GM18517 (cell line): ENCODE measurements at regions not wholly inside any gene's neighbourhood (a gene's known extent, or its start where the extent isn't known, plus 50 kb on each side); places are given as distances from the start of the nearest gene placed in this dataset.

Source experiments
- ATAC-seq: cut with Tn5 transposase; IDR thresholded peaks from one replicate; pipeline ENCODE4 v1.9.1; 2021; ENCODE audit warnings: mild to moderate bottlenecking, moderate library complexity; ENCODE audit not compliant: unreplicated experiment

DNA sequence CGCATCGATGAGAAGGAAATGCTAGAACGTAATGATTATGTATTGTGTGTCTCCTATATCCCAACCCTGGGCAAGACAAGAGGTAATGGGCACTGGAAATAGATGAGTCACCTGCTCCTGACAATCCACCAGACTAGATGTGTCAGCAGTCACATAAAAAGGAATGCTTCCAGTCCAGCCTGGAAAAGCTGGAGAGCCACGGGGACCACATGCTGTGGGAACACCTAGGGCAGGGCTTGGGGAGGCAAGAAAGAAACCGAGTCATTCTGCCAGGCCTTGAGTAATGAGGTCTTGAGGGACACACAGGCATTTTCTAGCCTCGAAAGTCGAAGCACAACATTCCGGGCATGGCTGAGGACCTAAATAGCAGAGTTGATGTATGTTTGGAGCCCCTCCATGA lies 716.7 kb upstream of the TMEM132C start:
- ATAC-seq, result no peak

DNA sequence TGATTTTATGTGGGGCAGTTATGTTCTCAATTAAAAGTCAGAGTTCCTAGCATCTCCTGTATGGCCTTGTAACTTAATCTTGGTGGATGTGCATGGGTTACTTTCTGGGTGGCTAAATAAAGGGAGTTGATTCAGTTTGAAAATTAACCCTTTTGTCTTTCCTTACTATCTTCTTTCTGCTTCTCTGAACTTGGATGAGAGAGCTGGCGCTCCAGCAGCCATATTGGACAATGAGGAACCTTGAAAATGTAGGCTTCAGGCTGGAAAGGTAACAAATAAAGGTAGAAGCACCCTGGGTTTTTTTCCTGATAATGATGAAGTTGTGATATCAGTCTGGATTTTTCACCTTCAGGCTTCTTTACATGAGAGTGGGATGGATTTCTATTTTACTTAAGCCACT lies 714.1 kb upstream of the TMEM132C start:
- ATAC-seq, result no peak

DNA sequence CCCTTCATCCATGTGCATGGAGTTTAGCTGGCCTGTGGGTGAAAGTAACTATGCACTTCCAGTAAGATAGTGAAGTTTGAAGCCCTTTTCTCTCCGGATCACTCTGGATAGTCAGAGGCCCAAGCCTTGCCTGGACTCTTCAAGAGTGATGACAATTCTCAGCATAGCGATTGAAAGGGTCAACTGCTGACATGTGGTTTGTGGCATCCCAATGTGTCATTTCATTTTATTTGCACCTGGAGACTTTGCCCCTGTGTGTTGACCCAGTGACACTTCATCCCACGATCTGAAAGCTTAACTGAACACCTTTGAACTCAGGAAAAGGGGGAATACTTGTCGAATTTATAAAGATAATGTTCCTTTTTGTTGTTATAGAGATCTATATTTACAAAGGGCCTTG lies 711.9 kb upstream of the TMEM132C start:
- ATAC-seq, result no peak

DNA sequence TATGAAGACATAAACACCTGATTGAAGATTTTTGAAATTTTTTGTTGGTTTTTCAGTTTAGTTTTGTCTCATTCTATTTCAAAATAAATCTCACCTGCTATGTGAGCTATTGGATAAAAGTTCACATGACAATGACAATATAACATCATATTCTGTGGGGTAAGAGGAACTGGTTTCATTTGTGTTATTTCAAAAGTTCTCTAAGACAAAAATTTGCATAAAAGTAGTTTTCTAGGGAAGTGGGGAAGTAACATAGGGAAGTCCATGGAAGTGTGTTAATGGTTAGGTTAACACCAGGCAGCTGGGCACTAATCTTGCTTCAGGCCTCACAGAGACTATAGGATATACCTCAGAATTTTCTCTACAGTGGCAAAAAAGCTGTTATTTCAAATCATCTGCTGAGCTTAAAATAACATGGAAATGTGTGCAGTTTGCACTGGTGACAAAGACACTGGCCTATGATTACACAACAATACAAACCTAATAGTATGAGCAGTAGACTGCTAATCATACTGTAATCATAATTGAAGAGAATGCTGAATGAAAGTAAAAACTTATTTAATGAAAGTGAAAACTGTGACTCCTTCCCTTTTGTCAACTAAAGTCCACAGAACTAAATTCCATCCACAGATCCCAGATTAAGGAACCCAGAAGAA lies 710.6 kb upstream of the TMEM132C start:
- no peak for ATAC-seq

DNA sequence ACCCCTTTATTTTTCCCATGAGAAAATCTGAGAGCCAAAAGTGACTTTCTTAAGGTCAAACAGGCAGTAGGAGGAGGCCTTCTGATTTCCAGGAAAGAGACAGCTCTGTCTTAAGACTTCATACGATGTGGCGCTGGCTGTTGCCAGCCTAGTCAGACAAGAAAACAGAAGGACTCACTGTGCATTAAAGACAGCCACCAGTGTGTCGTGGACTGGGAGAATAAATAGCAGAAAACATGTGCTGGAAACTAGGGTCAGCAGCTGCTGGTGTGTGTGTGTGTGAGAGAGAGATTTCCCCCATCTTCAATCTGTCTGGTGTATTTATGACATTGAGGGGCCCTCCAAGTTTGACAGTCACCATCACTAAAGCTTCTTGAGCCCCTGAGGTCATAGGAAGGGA lies 708.6 kb upstream of the TMEM132C start:
- no peak for ATAC-seq

DNA sequence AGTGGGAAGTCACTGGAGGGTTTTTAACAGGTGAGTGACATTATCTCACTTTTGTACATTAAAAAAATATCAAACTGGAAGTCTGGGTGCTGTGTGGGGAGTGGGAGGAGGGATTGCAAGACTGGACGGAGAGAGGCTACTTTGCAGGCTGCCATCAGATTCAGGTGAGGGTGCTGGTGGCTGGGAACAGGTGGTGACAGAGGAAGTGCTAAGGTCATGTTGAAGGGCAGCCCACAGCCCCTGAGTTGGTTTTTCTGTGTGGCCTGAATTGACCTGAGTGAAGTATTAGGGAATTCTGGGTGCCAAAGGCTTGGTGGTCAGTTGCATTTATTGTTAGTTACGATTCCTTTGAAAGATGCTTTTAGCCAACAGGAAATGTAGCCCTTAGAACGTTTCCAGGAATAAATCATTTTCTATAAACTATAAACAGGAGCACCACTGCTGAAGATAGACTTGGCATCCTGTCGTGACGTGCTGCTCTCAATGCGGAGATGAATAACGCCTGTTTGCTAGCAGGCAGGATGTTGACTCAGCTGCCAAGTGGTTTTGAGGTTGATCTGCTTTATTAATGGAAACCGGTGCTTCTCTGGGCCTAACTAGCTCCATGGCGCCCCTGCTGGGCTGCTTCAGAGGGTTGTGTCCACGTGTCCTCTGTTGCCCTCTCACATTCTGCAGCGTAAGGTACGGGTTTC lies 707.5 kb upstream of the TMEM132C start:
- peak; percentile 74 for ATAC-seq

DNA sequence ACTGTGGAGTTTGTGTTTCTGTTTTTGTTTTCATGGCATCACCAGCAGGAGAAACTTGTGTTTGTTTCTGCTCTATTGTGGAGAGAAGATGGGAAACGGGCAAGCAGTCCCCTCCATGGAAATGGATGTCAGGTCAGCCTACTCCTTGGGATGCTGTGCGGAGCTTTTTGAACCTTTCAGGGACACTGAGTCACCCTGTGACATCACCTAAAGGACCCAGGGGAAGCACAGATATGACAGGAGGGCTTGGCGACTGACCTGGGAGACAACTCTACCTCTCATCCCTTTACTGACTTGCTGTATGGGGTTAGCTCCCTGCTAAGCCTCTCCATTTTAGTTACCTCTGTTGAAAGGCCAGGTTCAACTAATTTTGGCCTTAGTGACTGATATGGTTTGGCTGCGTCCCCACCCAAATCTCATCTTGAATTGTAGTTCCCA lies 706.9 kb upstream of the TMEM132C start:
- ATAC-seq, result no peak

DNA sequence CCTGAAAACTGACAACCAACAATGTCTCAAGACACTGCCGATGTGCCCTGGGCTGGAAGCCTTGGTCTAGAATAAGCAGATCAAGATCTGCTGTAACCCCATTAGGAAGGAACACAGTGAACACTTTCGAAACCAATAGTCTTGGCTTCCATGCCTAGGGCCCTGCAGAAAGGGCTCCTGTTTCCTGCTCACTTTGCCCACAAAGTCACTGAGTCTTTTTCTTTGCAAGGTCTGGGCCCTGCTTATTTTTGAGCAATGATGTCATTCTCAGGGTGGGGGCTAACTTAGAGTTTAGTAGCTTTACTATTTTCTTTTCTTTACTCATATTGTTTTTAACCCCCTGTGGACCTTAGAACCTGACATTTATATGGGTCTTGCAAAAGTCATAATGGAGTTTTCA lies 704.2 kb upstream of the TMEM132C start:
- ATAC-seq, result no peak

DNA sequence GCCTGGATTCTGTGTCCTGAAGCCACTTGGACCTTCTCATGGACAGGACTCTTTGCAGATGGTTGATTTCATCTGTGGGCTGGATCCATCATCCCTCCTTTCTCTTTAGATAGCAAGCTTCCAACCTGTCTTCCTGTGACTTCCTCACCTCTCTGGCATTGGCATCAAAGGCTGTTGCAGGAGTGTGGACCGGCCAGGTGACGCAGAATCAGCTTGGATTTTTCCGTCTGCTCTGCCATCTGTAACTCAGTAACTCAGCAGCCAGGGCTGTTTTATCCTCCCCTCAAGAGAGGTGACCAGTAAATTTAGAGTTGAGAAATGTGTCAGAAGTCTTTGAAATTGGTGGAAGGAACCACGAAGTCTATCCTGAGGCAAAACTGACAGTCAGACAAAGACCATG lies 701.7 kb upstream of the TMEM132C start:
- no peak for ATAC-seq

DNA sequence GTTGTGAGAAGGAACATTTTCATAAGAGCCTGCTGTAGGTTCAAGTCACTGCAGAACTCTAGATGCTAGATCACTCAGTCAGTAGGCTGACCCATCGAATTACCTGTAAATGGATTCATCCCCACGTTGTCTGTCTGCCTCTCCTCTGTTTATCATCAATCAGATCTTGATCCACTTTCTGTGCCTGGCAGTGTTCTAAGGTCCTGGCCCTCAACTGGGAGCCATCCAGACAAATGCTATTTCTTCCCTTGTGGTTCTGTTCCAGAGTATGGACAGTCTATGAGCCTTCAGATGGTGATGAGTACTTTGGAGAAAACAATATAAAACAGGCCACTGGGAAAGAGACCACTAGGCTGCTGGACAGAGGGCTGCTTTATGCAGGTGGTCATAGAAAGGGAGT lies 699.4 kb upstream of the TMEM132C start:
- no peak for ATAC-seq

DNA sequence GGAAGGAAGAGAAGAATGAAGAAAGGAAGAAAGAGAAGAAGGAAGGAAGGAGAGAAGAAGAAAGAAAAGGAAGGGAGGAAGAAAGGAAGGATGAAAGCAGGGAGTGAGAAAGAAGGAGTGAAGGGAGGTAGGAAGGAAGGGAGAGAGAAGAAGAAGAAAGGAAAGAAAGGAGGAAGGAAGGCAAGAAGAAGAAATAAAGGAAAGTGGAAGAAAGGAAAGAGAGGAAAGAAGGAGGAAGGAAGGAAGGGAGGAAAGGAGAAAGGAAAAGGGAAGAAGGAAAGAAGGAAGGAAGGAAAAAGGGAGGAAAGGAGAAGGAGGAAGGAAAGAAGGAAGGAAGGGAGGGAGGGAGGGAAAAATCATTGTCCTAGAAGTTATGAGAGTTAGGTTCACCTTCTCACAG lies 696.6 kb upstream of the TMEM132C start:
- ATAC-seq, result no peak

DNA sequence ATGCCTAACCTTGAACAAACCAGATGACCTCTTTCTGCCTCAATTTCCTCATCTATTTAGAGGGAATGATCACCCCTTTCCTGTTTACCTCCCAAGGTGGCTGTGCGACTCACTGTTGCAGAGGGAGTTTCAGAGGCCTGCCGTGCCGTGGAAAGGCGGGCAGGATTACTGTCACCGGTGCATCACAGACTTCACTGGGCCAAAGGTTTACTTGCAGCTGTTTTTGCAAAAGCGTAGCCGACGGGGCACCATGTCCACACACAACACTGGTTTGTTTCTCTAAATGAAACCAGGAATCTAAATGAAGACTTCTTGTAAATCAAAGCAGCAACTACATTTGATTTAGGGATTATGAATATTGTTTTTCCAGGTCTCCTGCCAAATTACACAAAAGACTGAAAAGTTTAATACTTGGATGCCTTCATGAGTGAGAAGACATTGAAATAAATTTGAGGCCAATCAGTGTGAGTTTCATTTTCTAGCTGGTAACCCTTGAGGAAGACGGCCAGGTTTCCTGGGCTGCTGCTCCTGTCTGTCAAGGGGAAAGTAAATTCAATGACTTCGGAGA lies 696.1 kb upstream of the TMEM132C start:
- no peak for ATAC-seq

DNA sequence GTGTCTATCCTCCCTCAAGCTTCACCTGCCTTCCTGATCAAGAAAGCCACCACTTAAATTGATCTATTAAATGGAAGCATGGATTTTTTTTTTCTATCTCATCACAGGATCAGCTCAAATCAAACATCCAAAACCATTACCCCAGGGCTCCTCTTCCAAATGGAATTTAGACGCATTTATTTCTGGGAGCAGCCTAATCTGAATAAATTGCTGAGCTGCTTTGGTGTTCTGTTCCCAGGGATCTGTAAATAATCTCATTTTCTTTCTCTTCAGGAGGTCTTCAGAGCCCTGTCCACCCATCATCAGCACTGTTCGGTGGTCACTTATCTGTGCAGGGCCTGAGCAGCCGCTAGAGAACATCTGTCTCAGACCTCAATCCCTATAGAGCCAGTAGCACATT lies 695.4 kb upstream of the TMEM132C start:
- no peak for ATAC-seq

DNA sequence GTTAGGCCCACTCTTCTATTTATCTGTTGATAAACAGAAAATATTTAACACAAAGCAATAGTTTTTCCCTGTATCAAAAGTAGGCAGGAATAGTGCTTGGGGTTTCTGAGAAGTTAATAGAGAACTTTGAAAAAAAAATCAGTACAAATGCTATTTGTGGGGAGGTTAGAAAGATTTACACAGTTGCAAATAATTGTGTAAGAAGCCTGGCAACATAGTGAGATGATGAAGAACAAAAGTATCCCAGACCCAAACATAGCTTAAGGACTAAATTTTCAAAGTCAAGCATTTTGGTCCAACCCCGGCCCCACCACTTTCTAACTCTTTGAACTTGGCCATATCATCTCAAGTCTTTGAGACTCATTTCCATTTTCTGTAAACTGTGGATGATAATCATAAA lies 687.5 kb upstream of the TMEM132C start:
- ATAC-seq, result no peak

DNA sequence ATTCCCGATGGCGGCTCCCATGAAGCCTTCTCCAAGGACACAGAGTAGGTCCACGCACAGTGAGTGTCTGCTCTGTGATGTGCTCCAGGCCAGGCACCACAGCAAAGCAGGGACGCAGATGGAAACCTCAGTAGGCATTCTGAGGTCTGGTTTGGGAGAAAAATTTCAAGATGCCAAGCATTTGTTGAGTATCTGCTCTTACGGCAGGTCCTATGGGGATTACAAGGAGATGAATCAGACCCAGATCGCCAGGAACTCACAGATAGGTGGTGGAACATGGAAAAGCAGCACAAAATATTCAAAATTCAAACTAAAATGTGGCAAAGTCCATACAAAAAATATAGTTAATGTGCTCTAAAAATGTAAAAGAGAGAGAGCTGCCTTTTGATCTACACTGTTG lies 684.9 kb upstream of the TMEM132C start:
- no peak for ATAC-seq

DNA sequence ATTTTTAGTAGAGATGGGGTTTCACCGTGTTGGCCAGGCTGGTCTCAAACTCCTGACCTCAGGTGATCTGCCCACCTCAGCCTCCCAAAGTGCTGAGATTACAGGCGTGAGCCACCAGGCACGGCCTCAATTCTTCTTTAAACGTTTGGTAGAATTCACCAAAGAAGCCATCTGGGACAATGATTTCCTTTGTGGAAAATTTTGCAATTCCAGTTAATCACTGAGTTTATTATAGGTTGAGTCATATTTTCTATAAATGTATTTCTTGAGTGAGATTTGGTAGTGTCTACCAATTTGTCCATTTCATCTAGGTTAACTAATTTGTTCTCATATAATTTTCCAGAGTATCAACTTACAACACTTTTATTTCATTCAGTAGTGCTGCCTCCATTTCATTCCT lies 683.9 kb upstream of the TMEM132C start:
- ATAC-seq, result no peak

DNA sequence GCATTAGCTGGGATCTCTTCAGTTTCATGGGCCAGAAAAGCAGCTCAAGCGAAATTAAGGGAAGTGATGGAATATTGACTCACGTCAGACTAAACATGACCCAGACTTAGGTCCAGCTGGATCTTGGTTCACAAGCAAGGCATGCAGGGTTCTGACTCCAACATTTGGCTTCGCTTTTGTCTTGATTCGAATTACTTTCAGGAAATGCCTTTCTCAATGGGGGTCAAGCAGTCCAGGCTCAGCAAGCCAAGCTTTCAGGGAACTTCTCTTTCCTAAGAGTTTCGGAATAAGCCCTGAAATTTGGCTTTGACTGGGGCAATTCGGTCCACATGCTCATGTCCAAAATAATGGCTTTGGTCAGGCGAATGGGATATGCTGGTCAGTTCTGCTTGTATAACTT lies 678.7 kb upstream of the TMEM132C start:
- no peak for ATAC-seq

DNA sequence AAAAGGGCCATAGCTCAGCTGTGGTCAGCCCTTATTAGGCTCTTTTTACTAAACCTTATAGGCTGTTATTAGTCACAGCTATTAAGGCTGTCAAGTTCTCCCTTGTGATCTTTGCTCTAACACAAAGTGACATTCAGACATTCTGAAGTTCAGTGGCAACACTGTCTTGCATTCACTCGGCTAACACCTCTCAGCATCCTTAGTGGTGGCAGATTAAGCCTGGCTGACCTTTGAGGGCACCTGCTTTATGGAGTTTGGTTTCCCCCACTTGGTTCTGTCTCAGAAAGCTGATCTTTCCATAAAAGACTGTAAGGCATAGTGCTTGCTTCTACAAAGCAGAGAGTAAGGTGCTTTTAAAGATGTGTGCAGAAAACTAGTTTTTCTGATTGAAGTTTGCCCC lies 677.4 kb upstream of the TMEM132C start:
- no peak for ATAC-seq

DNA sequence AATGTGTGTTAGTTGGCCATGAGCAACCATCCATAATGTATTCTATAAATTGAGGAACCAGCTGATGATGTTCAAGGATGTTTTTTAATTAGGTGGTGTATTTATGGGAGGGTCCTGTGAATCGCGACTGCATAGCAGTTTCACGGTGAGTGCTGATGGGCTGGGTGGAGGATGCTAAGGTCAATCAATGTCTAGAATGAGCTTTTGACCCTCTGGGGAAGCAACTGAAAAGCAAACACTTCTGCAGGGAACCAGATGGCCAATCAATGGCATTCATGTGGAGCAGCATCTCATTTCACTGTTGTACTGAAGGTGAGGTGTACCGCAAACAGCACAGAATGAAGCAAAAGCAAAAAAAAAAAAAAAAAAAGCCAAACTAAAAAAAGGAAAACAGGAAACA lies 676.1 kb upstream of the TMEM132C start:
- no peak for ATAC-seq

DNA sequence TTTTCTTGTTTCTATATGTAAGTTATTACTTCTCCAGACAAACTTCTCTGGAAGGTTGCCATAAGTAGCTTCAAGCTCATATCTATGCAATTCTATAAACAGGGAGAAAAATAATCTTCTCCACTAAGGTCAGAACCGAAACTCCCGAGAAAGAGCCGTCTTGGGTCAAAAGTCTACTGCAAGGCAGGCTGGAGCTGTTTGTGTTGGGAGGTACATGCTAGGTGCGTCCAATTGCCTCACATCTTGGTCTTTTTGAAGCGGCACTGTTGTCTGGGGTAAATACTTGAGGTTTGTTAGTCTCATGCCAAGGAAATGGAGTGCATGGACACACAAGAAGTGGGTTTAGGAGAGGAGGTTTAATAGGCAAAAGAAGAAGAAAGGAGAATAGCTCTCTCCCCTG lies 674.7 kb upstream of the TMEM132C start:
- no peak for ATAC-seq

DNA sequence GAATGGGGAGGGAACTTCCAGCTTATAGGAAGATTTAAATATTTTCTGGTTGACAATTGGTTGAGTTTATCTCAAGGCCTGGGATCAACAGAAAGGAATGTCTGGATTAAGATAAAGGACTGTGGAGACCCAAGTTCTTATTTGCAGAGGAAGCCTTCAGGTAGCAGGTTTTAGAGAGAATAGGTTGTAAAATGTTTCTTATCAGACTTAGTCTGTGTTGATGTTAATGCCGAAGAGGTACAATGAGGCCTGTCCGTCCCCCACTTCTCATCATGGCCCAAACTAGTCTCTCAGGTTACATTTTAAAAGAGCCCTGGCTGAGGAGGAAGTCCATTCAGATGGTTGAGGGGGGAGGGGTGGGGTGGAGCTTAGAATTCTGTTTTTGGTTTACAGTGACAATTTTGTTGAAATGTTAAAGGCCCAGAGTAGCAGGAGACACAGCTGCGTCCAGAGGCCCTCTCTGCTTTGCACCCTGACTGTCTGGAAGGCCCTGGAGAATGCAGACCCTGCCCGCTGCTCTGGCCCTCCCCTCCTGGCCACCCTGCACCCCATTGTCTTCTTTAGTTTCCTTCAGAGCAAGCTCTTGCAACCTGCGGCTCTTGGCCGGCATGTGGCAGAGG lies 672.5 kb upstream of the TMEM132C start:
- no peak for ATAC-seq

DNA sequence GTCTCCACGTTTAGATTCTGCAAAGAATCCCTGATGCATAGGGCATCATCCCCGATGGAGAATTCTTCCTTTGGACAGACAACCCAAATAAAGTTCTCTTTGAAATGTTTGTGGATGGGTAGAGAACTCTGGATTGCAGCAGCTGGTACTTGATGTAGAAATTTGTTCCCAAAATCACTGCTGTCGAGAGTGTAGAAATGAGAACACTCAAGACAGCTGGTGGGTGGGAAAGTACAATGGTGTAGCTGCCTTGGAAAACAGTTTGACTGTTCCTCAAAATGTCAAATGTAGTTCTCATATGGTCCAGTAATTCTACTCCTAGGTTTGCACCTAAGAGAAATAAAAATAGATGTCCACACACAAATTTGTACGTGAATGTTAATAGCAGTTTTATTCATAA lies 671.5 kb upstream of the TMEM132C start:
- ATAC-seq, result no peak
